ENCODE measurements at regions not wholly inside any gene's neighbourhood (a gene's known extent, or its start where the extent isn't known, plus 50 kb on each side); places are given as distances from the start of the nearest gene placed in this dataset.
A peak's percentile ranks its signal among the peaks of the same experiment; 100 is the strongest.
"Not testable (repeated sequence)": the region's sequence is repeated elsewhere in the genome, so short reads cannot be mapped to it uniquely, and the experiment has no call there.

- peak in 1 of 2 experiments; percentile 44; a peak in 1 of 4 replicates for TF ChIP-seq BHLHE40 (IDR thresholded peaks at IDR 0.05; ENCODE audit: borderline replicate concordance in 1 of 2, low read depth in 2 of 2, low read length in 1 of 2)
- H4K20me1 ChIP-seq (ENCODE audit: control insufficient read depth, insufficient read depth); FAIRE-seq; H2AFZ ChIP-seq (ENCODE audit: control insufficient read depth, low read depth, low read length); H3K79me2 ChIP-seq (ENCODE audit: control insufficient read depth, insufficient read depth, low read length); in situ Hi-C loops (cut with MboI); H3K4me3 ChIP-seq; H3K9ac ChIP-seq (ENCODE audit: control insufficient read depth, insufficient read depth, low read length); H3K36me3 ChIP-seq (ENCODE audit: control insufficient read depth in 2 of 2, insufficient read depth in 2 of 2, low read length in 1 of 2); POLR2A ChIA-PET; H3K9me3 ChIP-seq (replicated peaks; ENCODE audit: control insufficient read depth, insufficient read depth, low read length); H3K4me1 ChIP-seq (ENCODE audit: control insufficient read depth, insufficient read depth, low read length); BruUV-seq (replicated peaks); H3K27ac ChIP-seq (ENCODE audit: control insufficient read depth, insufficient read depth); DNase-seq (ENCODE audit: low read depth, low spot score); H3K27me3 ChIP-seq (replicated peaks in 1 of 2; ENCODE audit: control insufficient read depth in 2 of 2, insufficient read depth in 2 of 2, low read length in 1 of 2); H3K4me2 ChIP-seq (ENCODE audit: control insufficient read depth, insufficient read depth); intact Hi-C loops (cut with micrococcal nuclease; ENCODE audit: unreplicated experiment): not testable (repeated sequence)
- CTCF ChIA-PET = interaction anchor here (0.8 to 1.3 kb wide), 3 partner anchors 10 to 144 kb away, joined by 3 to 4 read pairs (median 4); no protein-coding TSS in a partner anchor
- RAD21 ChIA-PET (ENCODE audit: unreplicated experiment) = interaction anchor here (0.7 to 1.6 kb wide), 3 partner anchors 10 to 31 kb away, joined by 3 to 5 read pairs (median 4); no protein-coding TSS in a partner anchor
- SMC1A ChIA-PET (ENCODE audit: uncharacterized antibody, unreplicated experiment) = interaction anchor here (1.1 to 2.0 kb wide), 8 partner anchors 10 to 116 kb away, joined by 3 to 7 read pairs (median 3); no protein-coding TSS in a partner anchor
- peak; percentile 55 for ATAC-seq
- 6% methylated on average over 4 of the region's 4 CpGs for WGBS (ENCODE audit: insufficient coverage, insufficient replicate concordance, low lambda C conversion rate, missing lambda C conversion rate)
Observed at GRCh38 chr18:51266077-51266476, 68.6 kb upstream of the MEX3C start.

- ATAC-seq = peak; percentile 94
- ChIA-PET POLR2A (interaction anchor here (0.6 to 1.3 kb wide), 3 partner anchors 31 to 402 kb away, joined by 3 to 4 read pairs (median 4); no protein-coding TSS in a partner anchor), RAD21 (ENCODE audit: unreplicated experiment) (interaction anchor here (0.7 to 1.6 kb wide), 3 partner anchors 9 to 32 kb away, joined by 3 to 5 read pairs (median 4); no protein-coding TSS in a partner anchor), CTCF (interaction anchor here (0.8 to 1.3 kb wide), 4 partner anchors 11 to 275 kb away, joined by 3 to 4 read pairs (median 4); no protein-coding TSS in a partner anchor), SMC1A (ENCODE audit: uncharacterized antibody, unreplicated experiment) (interaction anchor here (0.6 to 2.0 kb wide), 14 partner anchors 9 to 436 kb away, joined by 3 to 7 read pairs (median 4); no protein-coding TSS in a partner anchor)
- Histone ChIP-seq H2AFZ (ENCODE audit: control insufficient read depth, low read depth, low read length) (no peak overlapping the region), H3K4me2 (ENCODE audit: control insufficient read depth, insufficient read depth) (no peak overlapping the region), H3K9me3 (replicated peaks; ENCODE audit: control insufficient read depth, insufficient read depth, low read length) (no peaks in the 10 kb centered on the region), H3K27me3 (replicated peaks in 1 of 2; ENCODE audit: control insufficient read depth in 2 of 2, insufficient read depth in 2 of 2, low read length in 1 of 2) (no peaks in the 10 kb centered on the region), H4K20me1 (ENCODE audit: control insufficient read depth, insufficient read depth) (no peaks in the 10 kb centered on the region), H3K36me3 (ENCODE audit: control insufficient read depth in 2 of 2, insufficient read depth in 2 of 2, low read length in 1 of 2) (no peaks in the 10 kb centered on the region), H3K9ac (ENCODE audit: control insufficient read depth, insufficient read depth, low read length) (no peak overlapping the region), H3K4me1 (ENCODE audit: control insufficient read depth, insufficient read depth, low read length) (no peaks in the 10 kb centered on the region), H3K27ac (ENCODE audit: control insufficient read depth, insufficient read depth) (no peak overlapping the region), H3K4me3 (no peak overlapping the region), H3K79me2 (ENCODE audit: control insufficient read depth, insufficient read depth, low read length) (no peaks in the 10 kb centered on the region)
- no TSS peak for BruUV-seq (replicated peaks)
- in situ Hi-C loops (cut with MboI) = no loop called here
- FAIRE-seq = no peak
- intact Hi-C loops (cut with micrococcal nuclease; ENCODE audit: unreplicated experiment) = no loop called here
- WGBS (ENCODE audit: insufficient coverage, insufficient replicate concordance, low lambda C conversion rate, missing lambda C conversion rate) = 8% methylated on average over 3 of the region's 4 CpGs
- DNase-seq (ENCODE audit: low read depth, low spot score) = no peak
- no peak for TF ChIP-seq ZSCAN29 (IDR thresholded peaks at IDR 0.05)
- 0 out of 4 replicates have a peak, but pooled peaks of 1 of the 2 experiments have one; percentile 19 for TF ChIP-seq IKZF2 (IDR thresholded peaks at IDR 0.05)
- no peak for TF ChIP-seq ZBTB40 (IDR thresholded peaks at IDR 0.05; ENCODE audit: borderline replicate concordance)
- peak; percentile 46; the same call in 1 of the 2 replicates for TF ChIP-seq FOXM1 (IDR thresholded peaks at IDR 0.05; ENCODE audit: low read depth, low read length)
- peak; percentile 73; the same call in 1 of the 2 replicates for TF ChIP-seq CREM (IDR thresholded peaks at IDR 0.05; ENCODE audit: low read depth)
- no peak for TF ChIP-seq KLF5 (IDR thresholded peaks at IDR 0.05; ENCODE audit: partially characterized antibody)
- TF ChIP-seq ESRRA (IDR thresholded peaks at IDR 0.05; ENCODE audit: low read length) = no peak
- TF ChIP-seq CREB1 (IDR thresholded peaks at IDR 0.05; ENCODE audit: low read depth) = peak; percentile 88
- no peak for TF ChIP-seq PML (IDR thresholded peaks at IDR 0.05; ENCODE audit: low read length)
- TF ChIP-seq SUZ12 (IDR thresholded peaks at IDR 0.05; ENCODE audit: unreplicated experiment) = no peak
- TF ChIP-seq PAX8 (IDR thresholded peaks at IDR 0.05) = no peak
- no peak for TF ChIP-seq BACH1 (IDR thresholded peaks at IDR 0.05; ENCODE audit: borderline replicate concordance)
Observed at GRCh38 chr18:51266773-51267172, 69.3 kb upstream of the MEX3C start.

Measured in GM12878 (cell line).